OCI-LY7 (cell line): ENCODE measurements at regions not wholly inside any gene's neighbourhood (a gene's known extent, or its start where the extent isn't known, plus 50 kb on each side); places are given as distances from the start of the nearest gene placed in this dataset.
"Not testable (repeated sequence)": the region's sequence is repeated elsewhere in the genome, so short reads cannot be mapped to it uniquely, and the experiment has no call there.

ENCODE experiments used
- EZH2phosphoT487 ChIP-seq: fragments of 200-600 bp; sonication (generic); IDR thresholded peaks from 2 replicates; pipeline ENCODE4 v1.6.1; 2018; ENCODE audit warnings: low read depth, borderline replicate concordance, mild to moderate bottlenecking, mixed run types, antibody characterized with exemption, low read length, moderate library complexity, mixed read lengths
- TF ChIP-seq, protein P1 (sequence below): fragments of 200-600 bp; sonication (generic); conservative IDR thresholded peaks from 2 replicates; pipeline ENCODE4 v1.5.1; 2014; ENCODE audit warnings: mild to moderate bottlenecking, antibody characterized with exemption, low read length, moderate library complexity, mixed read lengths

DNA sequence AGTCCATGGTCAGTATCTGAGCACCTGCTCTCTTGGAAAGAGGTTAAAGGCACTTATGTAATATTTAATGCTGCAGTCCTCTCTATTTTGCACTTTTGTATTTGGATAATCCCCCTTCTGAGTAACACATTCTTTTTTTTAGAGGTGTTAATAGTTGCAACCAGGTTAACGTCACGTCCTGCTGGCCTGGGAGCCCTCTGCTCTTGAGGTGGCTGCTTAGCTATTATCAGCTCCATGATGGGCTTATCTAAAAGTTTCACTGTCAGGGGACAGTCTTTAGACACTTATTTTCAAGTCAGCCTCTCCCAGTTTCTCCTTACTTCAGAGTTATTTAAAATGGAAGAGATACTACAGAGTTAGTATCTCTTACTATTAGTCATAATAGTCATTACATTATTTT is 795.5 kb upstream of the CDH18 start:
- TF ChIP-seq, protein P1, sequence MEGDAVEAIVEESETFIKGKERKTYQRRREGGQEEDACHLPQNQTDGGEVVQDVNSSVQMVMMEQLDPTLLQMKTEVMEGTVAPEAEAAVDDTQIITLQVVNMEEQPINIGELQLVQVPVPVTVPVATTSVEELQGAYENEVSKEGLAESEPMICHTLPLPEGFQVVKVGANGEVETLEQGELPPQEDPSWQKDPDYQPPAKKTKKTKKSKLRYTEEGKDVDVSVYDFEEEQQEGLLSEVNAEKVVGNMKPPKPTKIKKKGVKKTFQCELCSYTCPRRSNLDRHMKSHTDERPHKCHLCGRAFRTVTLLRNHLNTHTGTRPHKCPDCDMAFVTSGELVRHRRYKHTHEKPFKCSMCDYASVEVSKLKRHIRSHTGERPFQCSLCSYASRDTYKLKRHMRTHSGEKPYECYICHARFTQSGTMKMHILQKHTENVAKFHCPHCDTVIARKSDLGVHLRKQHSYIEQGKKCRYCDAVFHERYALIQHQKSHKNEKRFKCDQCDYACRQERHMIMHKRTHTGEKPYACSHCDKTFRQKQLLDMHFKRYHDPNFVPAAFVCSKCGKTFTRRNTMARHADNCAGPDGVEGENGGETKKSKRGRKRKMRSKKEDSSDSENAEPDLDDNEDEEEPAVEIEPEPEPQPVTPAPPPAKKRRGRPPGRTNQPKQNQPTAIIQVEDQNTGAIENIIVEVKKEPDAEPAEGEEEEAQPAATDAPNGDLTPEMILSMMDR: not testable (repeated sequence)
- not testable (repeated sequence) for TF ChIP-seq EZH2phosphoT487
